BLaER1 (cell line): ENCODE measurements at regions not wholly inside any gene's neighbourhood (a gene's known extent, or its start where the extent isn't known, plus 50 kb on each side); places are given as distances from the start of the nearest gene placed in this dataset.
A peak's percentile ranks its signal among the peaks of the same experiment; 100 is the strongest.

Experiments used
- H3K27ac ChIP-seq: shearing (Covaris generic); formaldehyde crosslinking; 2 replicates; pipeline ENCODE4 v1.8.1; 2022
- H3K27me3 ChIP-seq: shearing (Covaris generic); formaldehyde crosslinking; 2 replicates; pipeline ENCODE4 v1.8.1; 2022
- H3K36me3 ChIP-seq: shearing (Covaris generic); formaldehyde crosslinking; 2 replicates; pipeline ENCODE4 v1.8.1; 2022
- H3K4me1 ChIP-seq: shearing (Covaris generic); formaldehyde crosslinking; 2 replicates; pipeline ENCODE4 v1.8.1; 2022
- H3K4me2 ChIP-seq: shearing (Covaris generic); formaldehyde crosslinking; 2 replicates; pipeline ENCODE4 v1.8.1; 2022
- H3K4me3 ChIP-seq: shearing (Covaris generic); formaldehyde crosslinking; 2 replicates; pipeline ENCODE4 v1.8.1; 2022
- H3K9ac ChIP-seq: shearing (Covaris generic); formaldehyde crosslinking; 2 replicates; pipeline ENCODE4 v1.8.1; 2022
- H3K9me3 ChIP-seq: shearing (Covaris generic); formaldehyde crosslinking; 2 replicates; pipeline ENCODE4 v1.8.1; 2022
- H4K20me1 ChIP-seq: shearing (Covaris generic); formaldehyde crosslinking; 2 replicates; pipeline ENCODE4 v1.8.1; 2022
- Cebpa-rat ChIP-seq: shearing (Covaris generic); IDR thresholded peaks from 2 replicates; pipeline ENCODE4 v1.8.1; 2022

GRCh38 chr4:11286533-11286932 lies 142.2 kb downstream of the HS3ST1 start:
- TF ChIP-seq Cebpa-rat, result no peak
- Histone ChIP-seq H3K4me3 (no peak overlapping the region), H3K9ac (no peak overlapping the region), H3K4me2 (peak overlapping the region; percentile 4; the same call in 1 of the 2 replicates), H3K4me1 (peaks cover 5% of the 10 kb centered on the region; the same call in 1 of the 2 replicates), H4K20me1 (no peaks in the 10 kb centered on the region), H3K9me3 (peaks cover 18% of the 10 kb centered on the region), H3K27ac (no peak overlapping the region), H3K27me3 (no peaks in the 10 kb centered on the region), H3K36me3 (no peaks in the 10 kb centered on the region)

- peaks cover 5% of the 10 kb centered on the region; the same call in 1 of the 2 replicates for H3K4me1 ChIP-seq
- no peak overlapping the region for H3K27ac ChIP-seq
- H3K36me3 ChIP-seq, result no peaks in the 10 kb centered on the region
- H3K4me3 ChIP-seq, result no peak overlapping the region
- H3K4me2 ChIP-seq, result no peak overlapping the region
- no peak overlapping the region for H3K9ac ChIP-seq
- H4K20me1 ChIP-seq, result no peaks in the 10 kb centered on the region
- no peak for TF ChIP-seq Cebpa-rat
- H3K27me3 ChIP-seq, result no peaks in the 10 kb centered on the region
- H3K9me3 ChIP-seq, result peaks cover 18% of the 10 kb centered on the region
Observed at GRCh38 chr4:11281720-11282119, 147.0 kb downstream of the HS3ST1 start.

- no peak for TF ChIP-seq Cebpa-rat
- Histone ChIP-seq H4K20me1 (no peaks in the 10 kb centered on the region), H3K27ac (no peak overlapping the region), H3K36me3 (no peaks in the 10 kb centered on the region), H3K27me3 (no peaks in the 10 kb centered on the region), H3K4me3 (no peak overlapping the region), H3K4me2 (no peak overlapping the region), H3K4me1 (no peaks in the 10 kb centered on the region), H3K9me3 (peaks cover 7% of the 10 kb centered on the region; the same call in 1 of the 2 replicates), H3K9ac (no peak overlapping the region)
Observed at GRCh38 chr4:11271263-11271662, 157.4 kb downstream of the HS3ST1 start.

- Histone ChIP-seq H3K36me3 (no peaks in the 10 kb centered on the region), H3K27me3 (no peaks in the 10 kb centered on the region), H3K9ac (no peak overlapping the region), H4K20me1 (no peaks in the 10 kb centered on the region), H3K27ac (no peak overlapping the region), H3K4me1 (no peaks in the 10 kb centered on the region), H3K4me2 (no peak overlapping the region), H3K9me3 (peaks cover 12% of the 10 kb centered on the region; the same call in 1 of the 2 replicates), H3K4me3 (no peak overlapping the region)
- no peak for TF ChIP-seq Cebpa-rat
Observed at GRCh38 chr4:11268149-11268548, 160.5 kb downstream of the HS3ST1 start.

GRCh38 chr4:11264841-11265240 lies 163.9 kb downstream of the HS3ST1 start:
- H3K27me3 ChIP-seq, result no peaks in the 10 kb centered on the region
- no peak overlapping the region for H3K9ac ChIP-seq
- peaks cover 12% of the 10 kb centered on the region; the same call in 1 of the 2 replicates for H3K9me3 ChIP-seq
- no peaks in the 10 kb centered on the region for H3K4me1 ChIP-seq
- H3K27ac ChIP-seq, result no peak overlapping the region
- H4K20me1 ChIP-seq, result no peaks in the 10 kb centered on the region
- H3K4me3 ChIP-seq, result no peak overlapping the region
- TF ChIP-seq Cebpa-rat, result no peak
- no peaks in the 10 kb centered on the region for H3K36me3 ChIP-seq
- H3K4me2 ChIP-seq, result no peak overlapping the region

- Histone ChIP-seq H3K27me3 (no peaks in the 10 kb centered on the region), H3K4me3 (no peak overlapping the region), H4K20me1 (no peaks in the 10 kb centered on the region), H3K9ac (no peak overlapping the region), H3K4me2 (no peak overlapping the region), H3K27ac (no peak overlapping the region), H3K4me1 (no peaks in the 10 kb centered on the region), H3K9me3 (peaks cover 12% of the 10 kb centered on the region; the same call in 1 of the 2 replicates), H3K36me3 (no peaks in the 10 kb centered on the region)
- TF ChIP-seq Cebpa-rat, result no peak
Observed at GRCh38 chr4:11264346-11264745, 164.3 kb downstream of the HS3ST1 start.

- Histone ChIP-seq H3K4me3 (no peak overlapping the region), H3K9ac (no peak overlapping the region), H3K4me1 (no peaks in the 10 kb centered on the region), H3K9me3 (peaks cover 12% of the 10 kb centered on the region; the same call in 1 of the 2 replicates), H3K4me2 (no peak overlapping the region), H3K27ac (no peak overlapping the region), H3K27me3 (no peaks in the 10 kb centered on the region), H4K20me1 (no peaks in the 10 kb centered on the region), H3K36me3 (no peaks in the 10 kb centered on the region)
- TF ChIP-seq Cebpa-rat, result no peak
Observed at GRCh38 chr4:11263208-11263607, 165.5 kb downstream of the HS3ST1 start.

- no peaks in the 10 kb centered on the region for H3K36me3 ChIP-seq
- H3K9ac ChIP-seq, result no peak overlapping the region
- H3K9me3 ChIP-seq, result peaks cover 5% of the 10 kb centered on the region; the same call in 1 of the 2 replicates
- H3K4me1 ChIP-seq, result no peaks in the 10 kb centered on the region
- H3K4me2 ChIP-seq, result no peak overlapping the region
- no peak overlapping the region for H3K27ac ChIP-seq
- no peak for TF ChIP-seq Cebpa-rat
- H3K4me3 ChIP-seq, result no peak overlapping the region
- H3K27me3 ChIP-seq, result no peaks in the 10 kb centered on the region
- H4K20me1 ChIP-seq, result no peaks in the 10 kb centered on the region
Observed at GRCh38 chr4:11261066-11261850, 167.4 kb downstream of the HS3ST1 start.

- Histone ChIP-seq H4K20me1 (no peaks in the 10 kb centered on the region), H3K27ac (no peak overlapping the region), H3K9me3 (no peaks in the 10 kb centered on the region; the same call in 1 of the 2 replicates), H3K4me1 (no peaks in the 10 kb centered on the region), H3K4me3 (no peak overlapping the region), H3K4me2 (no peak overlapping the region), H3K9ac (no peak overlapping the region), H3K36me3 (no peaks in the 10 kb centered on the region), H3K27me3 (no peaks in the 10 kb centered on the region)
- no peak for TF ChIP-seq Cebpa-rat
Observed at GRCh38 chr4:11259837-11260236, 168.9 kb downstream of the HS3ST1 start.

GRCh38 chr4:11252149-11252548 lies 176.5 kb downstream of the HS3ST1 start:
- Histone ChIP-seq H3K27ac (no peak overlapping the region), H3K9ac (no peak overlapping the region), H3K4me3 (no peak overlapping the region), H3K36me3 (no peaks in the 10 kb centered on the region), H3K4me2 (no peak overlapping the region), H4K20me1 (no peaks in the 10 kb centered on the region), H3K27me3 (no peaks in the 10 kb centered on the region), H3K4me1 (no peaks in the 10 kb centered on the region), H3K9me3 (no peaks in the 10 kb centered on the region)
- TF ChIP-seq Cebpa-rat, result no peak
